ENCODE measurements at regions not wholly inside any gene's neighbourhood (a gene's known extent, or its start where the extent isn't known, plus 50 kb on each side); places are given as distances from the start of the nearest gene placed in this dataset.

DNA sequence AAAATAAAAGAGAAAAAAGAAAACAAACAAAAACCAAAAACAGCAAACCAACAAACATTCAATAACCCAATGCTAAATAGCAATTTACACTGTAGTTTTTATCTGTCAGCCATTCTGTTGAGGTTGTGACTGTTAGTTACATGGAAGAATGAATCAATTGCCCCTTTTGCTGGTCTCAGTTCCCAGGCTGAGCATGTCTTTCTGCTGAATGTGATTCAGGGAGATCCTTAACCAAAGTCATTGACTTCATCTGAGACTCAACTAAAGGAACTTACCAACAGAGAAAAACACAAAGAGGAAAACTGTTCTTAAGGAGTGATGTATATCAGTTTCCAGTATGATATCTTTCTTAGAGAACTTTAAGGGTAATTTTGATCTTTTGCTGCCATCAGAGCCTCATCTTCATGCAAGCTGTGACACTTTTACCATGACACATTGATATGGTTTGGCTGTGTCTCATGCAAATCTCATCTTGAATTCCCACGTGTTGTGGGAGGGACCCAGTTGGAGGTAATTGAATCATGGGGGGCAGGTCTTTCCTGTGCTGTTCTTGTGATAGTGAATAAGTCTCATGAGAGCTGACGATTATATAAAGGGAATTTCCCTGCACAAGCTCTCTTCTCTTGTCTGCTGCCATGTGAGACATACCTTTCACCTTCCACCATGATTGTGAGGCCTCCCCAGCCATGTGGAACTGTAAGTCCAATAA is 469.8 kb downstream of the KIF20B start:
- DNase-seq (ENCODE audit: low read depth in 4 of 4, low spot score in 2 of 4): no peak

DNA sequence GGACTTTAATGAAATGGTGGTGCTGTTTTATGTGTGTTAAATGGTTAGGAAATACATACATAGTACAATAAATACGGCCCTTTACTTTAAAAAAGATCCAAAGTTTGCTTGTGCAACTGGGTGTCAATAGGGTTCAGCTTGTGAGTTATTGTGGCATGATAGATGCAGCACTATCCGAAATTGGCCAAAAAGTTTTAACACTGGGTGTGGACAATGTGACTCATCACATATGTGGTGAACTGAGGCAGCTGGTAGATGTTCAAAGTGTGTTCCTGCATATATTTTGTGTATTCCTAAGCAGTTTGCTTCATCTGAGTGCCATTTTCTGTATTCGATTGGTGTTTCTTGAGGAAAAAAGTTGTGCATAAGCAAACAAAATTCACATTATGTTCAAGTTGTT is 473.1 kb downstream of the KIF20B start:
- no peak for DNase-seq (ENCODE audit: low read depth in 4 of 4, low spot score in 2 of 4)

DNA sequence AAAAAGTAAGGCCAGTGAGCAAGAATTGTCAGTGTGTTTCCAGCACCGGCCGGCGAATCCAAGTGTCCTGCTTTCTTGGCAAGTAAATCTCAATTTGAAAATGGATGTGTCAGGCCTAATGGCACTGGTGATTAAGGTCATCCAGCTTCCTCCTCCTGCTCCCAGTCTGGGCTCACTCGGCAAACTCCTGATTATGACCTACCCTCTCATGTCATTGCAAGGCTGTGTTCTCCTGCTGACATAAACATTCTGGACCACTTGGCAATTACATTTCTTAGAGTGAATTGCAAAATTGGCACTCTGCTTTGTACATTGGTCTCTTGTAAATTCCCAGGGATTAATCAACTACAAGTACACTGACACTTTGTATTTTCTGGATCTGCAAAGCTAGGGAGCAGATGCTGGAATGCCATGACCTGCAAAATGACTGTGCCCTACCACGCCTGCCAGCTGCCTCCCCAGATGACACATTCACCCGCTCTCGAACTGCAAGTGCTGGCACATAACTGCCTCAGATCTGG is 473.8 kb downstream of the KIF20B start:
- no peak for DNase-seq (ENCODE audit: low read depth in 4 of 4, low spot score in 2 of 4)

DNA sequence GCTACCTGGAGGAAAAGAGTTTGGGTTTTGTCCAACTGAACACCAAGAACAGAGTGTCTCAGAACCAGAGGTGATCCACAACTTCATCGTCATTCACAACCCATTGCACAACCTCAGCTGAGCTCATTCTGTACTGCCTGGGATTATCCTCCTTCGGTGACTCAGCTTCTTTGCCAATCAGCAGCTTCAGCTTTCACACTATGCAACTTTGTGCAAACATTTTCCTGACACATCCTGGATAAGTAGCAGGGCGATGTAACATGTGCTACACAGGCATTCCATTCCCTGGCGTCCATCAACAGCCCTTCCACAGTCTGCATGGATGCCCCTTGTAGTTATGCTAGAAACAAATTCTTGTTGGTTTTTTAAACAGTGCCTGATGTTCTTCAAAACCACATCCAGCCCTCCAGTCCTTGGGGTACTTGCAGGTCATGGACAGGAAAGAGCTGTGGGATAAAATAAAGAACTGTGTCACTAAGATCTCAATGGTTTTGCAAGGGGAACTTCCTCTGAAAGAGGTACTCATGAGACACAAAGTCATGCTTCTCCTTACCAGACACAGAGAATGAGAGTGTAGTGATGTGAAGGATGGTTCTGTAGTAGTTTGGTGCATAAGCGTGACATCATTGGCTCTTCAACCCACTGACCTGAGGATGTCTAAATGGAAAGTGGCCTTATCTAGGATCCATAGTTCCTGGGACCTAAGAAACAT is 478.5 kb downstream of the KIF20B start:
- DNase-seq (ENCODE audit: low read depth in 4 of 4, low spot score in 2 of 4): no peak

DNA sequence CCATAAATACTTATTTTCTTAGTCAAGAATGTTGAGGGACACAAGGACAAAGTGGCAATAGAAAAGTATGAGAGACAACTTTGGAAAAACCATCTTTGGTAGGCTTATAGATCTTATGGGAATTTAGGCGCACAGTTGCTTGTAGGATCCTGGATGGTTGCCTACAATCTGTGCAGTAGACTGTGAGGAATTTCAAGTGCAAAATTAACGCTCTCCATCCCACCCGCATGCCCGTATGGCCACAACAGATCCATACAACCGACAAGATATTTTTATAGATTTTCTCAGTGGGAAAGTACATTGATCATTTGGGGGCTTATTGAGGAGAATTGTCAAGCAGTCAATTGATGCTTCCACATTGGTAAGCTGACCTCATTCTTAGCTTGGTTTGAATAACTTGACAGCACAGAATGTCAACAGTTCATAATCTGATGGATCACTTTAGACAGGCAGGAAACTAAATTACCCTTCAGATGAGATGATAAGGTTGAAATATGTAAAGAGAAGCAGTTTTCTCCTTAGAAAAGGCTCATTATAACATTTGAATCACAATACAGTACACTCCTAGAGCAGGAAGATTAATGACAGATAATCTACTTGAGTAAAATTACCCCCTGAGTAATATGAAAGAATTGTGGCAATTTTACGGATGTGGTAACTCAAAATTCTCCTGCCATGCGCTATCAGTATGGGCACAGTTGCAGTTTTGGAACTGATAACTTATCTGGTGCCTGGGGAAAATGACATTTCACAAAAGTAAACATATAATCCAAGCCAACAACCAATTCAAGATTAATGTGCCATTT is 479.7 kb downstream of the KIF20B start:
- DNase-seq (ENCODE audit: low read depth in 4 of 4, low spot score in 2 of 4): no peak

DNA sequence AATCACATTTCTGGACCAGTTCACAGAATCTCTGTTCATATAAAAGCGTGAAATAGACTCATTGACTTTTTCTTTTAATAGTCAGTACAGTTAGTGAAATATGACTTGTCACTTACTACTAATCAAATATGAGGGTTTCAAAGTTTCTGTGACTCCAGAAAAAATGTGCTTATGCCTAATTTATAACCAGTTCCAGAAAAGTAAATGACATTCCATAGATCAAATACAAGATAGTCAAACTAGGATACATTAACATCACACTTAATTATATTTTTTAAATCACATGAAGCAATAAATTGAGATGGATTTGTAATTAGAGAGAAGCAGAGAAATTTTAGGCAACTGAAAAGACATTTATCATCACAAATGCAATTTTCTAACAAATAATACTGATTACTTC is 491.4 kb downstream of the KIF20B start:
- DNase-seq (ENCODE audit: low read depth in 4 of 4, low spot score in 2 of 4): no peak

DNA sequence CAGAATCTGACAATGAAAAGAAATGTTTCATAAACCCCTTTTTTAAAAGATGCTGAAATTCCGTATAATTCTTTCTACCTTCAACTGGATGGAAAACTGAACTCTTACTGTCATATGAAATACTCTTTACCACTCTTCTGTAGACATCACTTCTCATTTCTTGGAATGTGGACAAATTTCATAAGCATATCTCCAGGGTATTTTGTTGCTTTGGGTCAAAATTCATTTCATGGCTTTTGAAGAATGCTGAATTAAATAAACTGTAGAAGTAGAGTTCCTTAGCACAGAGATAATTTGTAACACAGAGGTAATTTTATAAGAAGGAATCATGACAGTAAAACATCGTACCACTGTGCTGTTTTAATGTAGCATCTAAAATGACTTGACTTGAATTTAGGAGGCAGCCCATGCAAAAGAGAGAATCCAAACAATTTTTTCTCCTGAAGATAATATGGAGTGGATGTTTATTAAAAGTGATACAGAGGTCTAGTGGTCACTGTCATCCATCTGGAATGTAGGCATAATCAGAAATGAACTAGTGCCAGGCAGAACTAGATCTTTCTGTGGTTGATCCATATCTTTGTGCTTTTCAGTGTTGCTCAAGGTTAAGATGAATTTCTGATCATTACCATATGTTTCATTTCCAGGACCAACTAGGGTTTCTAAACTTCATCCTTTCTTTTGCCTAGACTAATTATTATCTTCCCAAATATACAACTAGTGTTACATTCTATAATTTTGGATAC is 492.0 kb downstream of the KIF20B start:
- no peak for DNase-seq (ENCODE audit: low read depth in 4 of 4, low spot score in 2 of 4)

DNA sequence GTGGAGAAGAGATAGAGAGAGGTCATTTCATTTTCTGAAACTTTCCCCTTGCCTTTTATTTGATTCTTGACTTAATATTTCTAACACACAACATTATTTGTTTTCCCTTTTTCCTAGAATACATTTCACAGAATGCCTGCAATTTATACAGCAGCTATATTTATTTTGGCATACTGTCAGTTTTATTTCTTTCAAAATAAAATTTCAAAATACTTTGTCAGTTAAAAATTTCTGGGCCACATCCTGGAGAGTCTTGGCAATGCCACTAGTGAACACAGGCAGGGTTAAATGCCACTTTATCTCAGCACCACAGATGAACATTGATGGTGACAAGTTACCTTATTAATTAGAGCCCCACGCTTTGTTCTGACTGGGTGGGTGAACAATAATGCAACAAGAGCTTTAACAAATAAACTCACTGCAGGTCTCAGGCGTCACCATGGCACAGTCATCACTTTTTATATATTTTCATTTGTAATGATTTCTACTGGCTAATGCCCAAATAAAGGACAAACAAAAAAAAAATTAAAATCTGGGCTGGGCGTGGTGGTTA is 494.0 kb downstream of the KIF20B start:
- no peak for DNase-seq (ENCODE audit: low read depth in 4 of 4, low spot score in 2 of 4)

DNA sequence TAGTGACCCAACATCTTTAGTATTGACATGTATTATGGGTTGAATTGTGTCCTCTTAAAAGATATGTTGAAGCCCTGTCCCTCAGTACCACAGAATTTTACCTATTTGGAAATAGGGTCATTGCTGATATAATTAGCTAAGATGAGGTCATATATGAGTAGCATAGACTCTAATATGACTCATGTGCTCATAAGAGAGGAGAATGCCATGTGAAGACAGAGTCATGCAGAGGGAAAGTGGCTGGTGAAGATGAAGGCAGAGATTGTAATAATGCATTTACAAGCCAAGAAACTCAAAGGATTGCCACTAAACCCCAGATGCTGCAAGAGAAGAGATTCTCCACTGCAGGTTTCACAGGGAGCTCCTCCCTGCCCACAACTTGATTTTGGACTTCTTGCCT is 496.4 kb downstream of the KIF20B start:
- no peak for DNase-seq (ENCODE audit: low read depth in 4 of 4, low spot score in 2 of 4)

DNA sequence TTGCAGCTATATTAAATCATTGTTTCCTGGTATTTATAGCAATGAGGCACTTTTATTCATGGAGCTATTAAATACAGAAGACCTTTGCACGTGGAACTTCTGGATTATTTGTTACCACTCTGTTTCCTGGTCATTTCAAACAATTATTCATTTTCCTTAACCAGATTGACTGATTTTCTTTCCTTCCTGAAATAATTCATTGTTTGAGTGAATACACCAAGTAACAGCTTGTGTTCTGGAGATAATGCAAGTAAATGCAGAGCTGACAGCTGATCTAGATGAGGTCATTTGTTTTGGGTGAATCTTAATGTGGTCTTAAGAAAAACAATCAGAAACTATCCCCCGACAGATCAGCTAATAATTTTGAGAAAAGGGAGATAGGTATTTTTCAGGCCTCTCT is 497.7 kb downstream of the KIF20B start:
- DNase-seq (ENCODE audit: low read depth in 4 of 4, low spot score in 2 of 4): peak; percentile 2 to 21 (median 18)

DNA sequence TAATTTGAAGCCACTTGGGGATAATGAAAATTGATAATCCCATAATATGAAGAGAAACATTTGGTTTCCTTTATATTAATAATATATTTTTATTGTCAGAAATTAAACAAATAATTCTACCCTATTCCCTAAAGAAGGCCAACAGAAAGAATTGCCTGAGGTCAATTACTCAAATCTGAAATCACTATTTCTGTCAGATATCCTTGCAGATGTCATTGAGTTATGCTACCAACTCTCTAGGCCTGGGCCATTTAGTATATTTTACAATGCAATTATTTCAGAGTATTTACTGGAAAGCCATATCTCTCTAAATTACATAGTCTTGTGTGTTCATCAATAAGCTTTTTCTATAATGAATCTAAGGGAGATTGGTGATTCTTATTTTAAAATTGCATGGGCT is 498.1 kb downstream of the KIF20B start:
- DNase-seq (ENCODE audit: low read depth in 4 of 4, low spot score in 2 of 4): no peak

DNA sequence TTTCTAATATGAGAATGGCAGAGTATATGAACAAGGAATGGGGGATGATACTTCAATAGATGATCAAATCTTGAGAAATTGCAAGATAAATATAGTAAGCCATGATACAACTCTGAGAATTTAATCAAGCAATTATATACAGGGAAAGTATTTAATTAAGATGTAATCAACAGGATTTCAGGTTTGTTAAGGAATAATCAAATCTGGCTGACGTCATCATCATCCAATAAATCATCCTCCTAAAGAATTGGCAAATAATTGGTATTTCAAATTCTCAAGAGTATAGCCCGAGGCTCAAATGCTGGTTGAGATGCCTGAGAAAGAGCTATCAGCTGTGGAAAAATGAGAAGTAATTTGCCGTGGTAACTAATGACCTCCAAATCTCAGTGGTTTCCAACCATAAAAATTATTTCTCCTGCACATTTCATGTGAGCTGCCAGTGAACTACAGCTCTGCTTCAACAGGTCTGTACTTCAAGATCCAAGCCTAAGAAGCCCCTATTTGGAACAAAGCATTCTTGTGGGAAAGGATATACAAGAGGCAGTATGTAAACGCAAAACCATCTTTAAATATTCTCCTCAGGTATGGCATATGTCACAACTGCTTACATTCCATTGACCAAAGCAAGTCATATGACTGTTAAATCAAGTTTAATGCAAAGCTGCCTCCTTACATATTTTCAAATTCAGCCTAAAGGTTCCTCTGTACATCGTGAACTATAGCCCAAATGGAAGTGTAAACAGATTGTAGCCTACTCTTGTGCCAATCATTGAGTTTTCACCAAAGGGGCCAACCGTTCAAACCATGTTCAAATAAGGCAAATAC is 503.0 kb downstream of the KIF20B start:
- no peak for DNase-seq (ENCODE audit: low read depth in 4 of 4, low spot score in 2 of 4)

DNA sequence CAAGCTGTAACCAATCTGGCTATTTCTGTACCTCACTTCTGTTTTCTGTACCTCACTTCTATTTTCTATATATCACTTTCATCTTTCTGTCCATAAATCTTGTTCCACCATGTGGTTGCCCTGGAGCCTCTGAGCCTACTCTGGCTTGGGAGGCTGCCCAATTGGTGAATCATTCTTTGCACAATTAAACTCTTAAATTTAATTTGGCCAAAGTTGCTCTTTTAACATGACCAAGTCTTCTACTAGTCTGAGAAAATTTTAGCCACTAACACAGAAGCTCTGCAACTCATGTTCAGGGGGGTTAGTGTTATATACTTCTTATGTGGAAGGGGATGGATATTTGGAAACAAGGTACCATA is 503.5 kb downstream of the KIF20B start:
- DNase-seq (ENCODE audit: low read depth in 4 of 4, low spot score in 2 of 4): no peak

DNA sequence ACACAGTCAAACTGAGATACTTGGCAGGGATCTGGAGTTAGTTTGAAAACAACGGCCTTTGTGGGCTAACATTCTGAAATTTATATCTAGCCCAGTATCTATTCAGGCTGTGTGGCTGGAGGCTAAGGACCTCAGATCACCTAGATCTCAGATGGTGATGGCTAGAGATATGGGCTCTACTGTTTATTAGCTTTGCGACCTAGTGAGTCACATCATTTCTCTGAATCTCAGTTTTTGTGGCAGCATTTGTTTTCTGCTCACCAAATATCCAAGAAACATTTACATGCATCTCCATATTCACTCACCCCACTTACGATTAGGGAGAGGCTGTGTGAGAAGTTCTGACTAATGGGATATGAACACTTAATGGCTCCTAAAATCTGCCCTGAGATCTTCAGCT is 503.9 kb downstream of the KIF20B start:
- no peak for DNase-seq (ENCODE audit: low read depth in 4 of 4, low spot score in 2 of 4)

DNA sequence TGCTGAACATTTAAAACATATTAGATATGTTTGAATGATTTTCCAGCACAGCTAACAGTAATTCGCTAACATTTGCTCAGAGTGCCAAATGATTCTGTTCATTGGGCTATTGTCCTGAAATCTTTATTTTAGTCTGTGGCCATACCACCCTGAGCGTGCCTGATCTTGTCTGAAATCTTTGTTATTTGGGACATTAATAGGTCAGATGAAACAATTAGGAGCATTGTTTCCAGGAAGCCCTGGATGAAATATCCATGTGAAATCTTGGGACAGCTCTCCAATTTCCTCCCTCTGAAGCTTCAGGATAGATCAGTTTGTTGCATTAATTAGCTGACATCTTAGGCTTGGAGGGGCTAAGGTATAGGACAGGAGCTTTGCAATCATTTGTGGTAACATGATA is 512.0 kb downstream of the KIF20B start:
- DNase-seq (ENCODE audit: low read depth in 4 of 4, low spot score in 2 of 4): no peak

DNA sequence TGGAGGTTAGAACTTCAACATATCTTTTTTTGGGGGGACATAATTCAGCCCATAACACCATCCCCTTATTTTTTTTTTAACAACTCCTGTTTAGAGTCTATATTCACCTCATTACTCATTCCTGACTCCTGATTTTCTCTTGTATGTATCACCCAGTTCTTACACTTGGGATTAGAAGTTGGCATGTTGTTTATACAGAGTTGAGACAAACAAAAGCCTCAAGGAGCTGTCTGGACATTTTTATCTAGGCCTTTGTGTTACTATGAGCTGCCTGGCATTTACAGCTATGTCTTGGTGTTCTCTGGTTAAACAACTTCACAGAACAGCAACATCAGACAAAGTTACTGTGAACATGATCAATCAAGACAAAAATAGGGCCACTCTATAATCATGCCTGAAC is 517.5 kb downstream of the KIF20B start:
- no peak for DNase-seq (ENCODE audit: low read depth in 4 of 4, low spot score in 2 of 4)

DNA sequence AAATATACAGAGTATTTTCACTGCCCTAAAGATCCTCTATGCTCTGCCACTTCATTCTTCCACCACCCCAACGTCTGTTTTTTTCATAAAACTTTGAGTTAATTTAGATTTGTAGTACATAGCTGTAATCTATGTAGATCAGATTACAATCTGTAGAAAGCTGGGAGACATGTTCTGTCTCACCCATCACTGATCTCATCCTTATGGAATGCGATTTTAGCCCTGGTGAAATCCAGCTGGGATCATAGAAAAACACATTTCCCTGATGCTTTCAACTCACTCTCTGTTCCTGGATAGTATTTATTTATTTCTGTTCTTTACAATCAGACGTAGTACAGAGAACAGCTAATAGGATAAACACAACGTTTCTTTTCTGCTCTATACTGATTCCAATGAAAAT is 521.0 kb downstream of the KIF20B start:
- peak in 1 of 4 donors; percentile 1 for DNase-seq (ENCODE audit: low read depth in 4 of 4, low spot score in 2 of 4)

DNA sequence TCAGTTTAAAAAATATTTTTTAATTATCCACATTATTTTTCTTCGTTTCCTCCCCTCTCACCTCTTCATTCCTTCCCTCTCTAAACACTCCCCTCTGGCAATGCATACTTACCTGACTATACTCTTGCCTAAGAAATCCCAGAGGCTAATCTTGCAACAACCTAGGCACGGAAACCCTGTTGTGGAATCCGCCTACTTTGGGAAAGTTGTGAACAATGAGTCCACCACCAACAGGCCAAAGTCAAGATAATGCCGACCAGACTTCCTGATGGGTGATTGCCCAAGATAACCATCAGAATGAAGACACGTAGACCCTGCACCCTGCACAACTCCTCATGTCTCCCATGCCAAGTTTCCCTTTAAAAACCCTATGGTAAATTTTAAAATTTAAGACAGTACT is 521.5 kb downstream of the KIF20B start:
- no peak for DNase-seq (ENCODE audit: low read depth in 4 of 4, low spot score in 2 of 4)

DNA sequence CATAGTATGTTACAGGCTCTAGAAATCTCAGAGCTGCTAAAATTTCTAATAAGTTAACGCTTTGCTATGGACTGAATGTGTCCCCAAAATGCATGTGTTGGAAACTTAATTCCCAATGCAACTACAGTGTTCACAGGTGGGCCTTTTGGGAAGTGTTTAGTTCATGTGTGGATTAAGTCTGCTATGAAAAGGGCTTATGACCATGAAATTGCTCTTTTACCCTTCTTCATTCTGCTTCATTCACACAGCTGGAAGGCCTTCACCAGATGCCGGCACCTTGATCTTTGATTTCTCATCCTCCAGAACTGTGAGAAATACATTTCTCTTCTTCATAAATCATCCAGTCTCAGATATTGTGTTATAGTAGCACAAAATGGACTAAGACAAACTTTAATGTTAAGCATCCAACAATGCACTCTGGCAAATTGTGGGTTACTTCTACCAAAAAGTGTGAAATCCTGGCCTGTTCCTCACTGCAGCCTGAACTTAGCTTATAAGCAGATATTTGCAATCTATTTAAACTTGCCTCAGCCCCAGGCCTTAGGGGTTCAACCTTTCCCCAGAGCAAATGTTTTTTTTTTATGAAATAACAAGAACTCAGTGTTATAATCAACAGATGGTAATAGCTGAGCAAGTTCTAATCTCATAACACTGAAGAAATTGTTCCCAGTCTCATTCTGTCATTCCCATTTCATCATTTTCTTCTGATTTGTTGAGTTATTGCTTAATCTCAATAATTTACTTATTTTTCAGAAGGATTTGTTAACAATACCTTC is 523.6 kb downstream of the KIF20B start:
- no peak for DNase-seq (ENCODE audit: low read depth in 4 of 4, low spot score in 2 of 4)
